Retinal pigment epithelial cell (primary cell): ENCODE measurements at regions not wholly inside any gene's neighbourhood (a gene's known extent, or its start where the extent isn't known, plus 50 kb on each side); places are given as distances from the start of the nearest gene placed in this dataset.
"Not testable (repeated sequence)": the region's sequence is repeated elsewhere in the genome, so short reads cannot be mapped to it uniquely, and the experiment has no call there.

Experiments used
- DNase-seq: peaks from one replicate; pipeline ENCODE4 v3.0.0-alpha.2; 2010; ENCODE audit warnings: low read depth
- H3K4me3 ChIP-seq: 2 replicates; pipeline ENCODE4 v1.5.1; 2011; ENCODE audit warnings: mild to moderate bottlenecking, low read length, control low read depth, moderate library complexity
- TF ChIP-seq, protein P1 (sequence below): conservative IDR thresholded peaks from 2 replicates; pipeline ENCODE4 v1.5.1; 2011; ENCODE audit warnings: low read depth, low read length, control low read depth, inconsistent platforms

DNA sequence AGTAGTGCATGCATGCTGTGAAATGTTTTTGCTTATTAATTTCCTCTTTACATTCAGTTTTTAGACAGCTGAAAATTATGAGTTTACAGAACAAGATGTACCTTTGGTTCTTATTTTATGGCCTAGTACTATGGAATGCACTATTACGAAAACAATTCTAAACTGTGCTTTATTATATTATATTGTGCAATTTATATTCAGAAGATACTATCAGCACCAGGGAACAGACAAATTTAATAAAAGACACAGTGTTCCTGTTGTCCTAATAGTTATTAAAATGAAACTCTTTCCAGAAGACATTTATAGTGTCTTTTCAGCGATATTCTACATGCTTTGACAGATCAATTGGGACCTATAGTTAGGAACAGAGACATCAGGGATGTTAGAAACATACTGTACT lies 427.3 kb downstream of the BTG1 start:
- H3K4me3 ChIP-seq = no peak overlapping the region
- TF ChIP-seq, protein P1, sequence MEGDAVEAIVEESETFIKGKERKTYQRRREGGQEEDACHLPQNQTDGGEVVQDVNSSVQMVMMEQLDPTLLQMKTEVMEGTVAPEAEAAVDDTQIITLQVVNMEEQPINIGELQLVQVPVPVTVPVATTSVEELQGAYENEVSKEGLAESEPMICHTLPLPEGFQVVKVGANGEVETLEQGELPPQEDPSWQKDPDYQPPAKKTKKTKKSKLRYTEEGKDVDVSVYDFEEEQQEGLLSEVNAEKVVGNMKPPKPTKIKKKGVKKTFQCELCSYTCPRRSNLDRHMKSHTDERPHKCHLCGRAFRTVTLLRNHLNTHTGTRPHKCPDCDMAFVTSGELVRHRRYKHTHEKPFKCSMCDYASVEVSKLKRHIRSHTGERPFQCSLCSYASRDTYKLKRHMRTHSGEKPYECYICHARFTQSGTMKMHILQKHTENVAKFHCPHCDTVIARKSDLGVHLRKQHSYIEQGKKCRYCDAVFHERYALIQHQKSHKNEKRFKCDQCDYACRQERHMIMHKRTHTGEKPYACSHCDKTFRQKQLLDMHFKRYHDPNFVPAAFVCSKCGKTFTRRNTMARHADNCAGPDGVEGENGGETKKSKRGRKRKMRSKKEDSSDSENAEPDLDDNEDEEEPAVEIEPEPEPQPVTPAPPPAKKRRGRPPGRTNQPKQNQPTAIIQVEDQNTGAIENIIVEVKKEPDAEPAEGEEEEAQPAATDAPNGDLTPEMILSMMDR = no peak

DNA sequence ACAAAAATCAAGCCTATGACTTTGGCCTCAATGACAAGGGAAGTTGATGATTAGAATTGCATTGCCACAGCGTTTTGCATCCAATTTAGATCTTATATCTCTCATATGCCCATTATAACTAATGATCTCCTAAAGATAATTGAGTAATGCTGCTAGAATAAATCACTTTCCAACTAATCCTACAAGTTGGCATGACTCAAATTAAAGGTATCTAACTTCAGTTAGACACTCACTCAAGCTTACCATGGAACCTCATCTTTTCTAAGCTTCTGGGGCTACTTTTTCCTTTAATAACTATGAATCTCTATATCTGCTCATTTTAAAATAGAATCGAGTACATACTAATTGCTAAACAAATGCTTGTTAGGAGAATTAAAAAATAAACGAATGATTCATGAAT lies 427.8 kb downstream of the BTG1 start:
- TF ChIP-seq, protein P1 = no peak
- no peak for DNase-seq

More for the DNA sequence above, 427.3 kb downstream of the BTG1 start:
- DNase-seq = no peak

DNA sequence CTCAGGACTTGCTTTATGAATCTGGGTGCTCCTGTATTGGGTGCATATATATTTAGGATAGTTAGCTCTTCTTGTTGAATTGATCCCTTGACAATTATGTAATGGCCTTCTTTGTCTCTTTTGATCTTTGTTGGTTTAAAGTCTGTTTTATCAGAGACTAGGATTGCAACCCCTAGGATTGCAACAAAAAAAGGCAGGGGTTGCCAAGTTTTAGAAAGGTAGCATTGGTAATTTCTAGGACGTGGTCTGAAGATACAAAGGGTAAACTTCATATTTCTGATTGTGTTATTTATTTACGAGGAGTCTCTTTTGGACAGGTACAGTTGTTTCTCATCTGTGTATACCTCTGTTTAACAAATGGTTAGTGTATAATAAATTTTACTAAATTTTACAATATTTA lies 433.7 kb downstream of the BTG1 start:
- DNase-seq, H3K4me3 ChIP-seq: not testable (repeated sequence)

More for the DNA sequence above, 427.8 kb downstream of the BTG1 start:
- H3K4me3 ChIP-seq = no peak overlapping the region

DNA sequence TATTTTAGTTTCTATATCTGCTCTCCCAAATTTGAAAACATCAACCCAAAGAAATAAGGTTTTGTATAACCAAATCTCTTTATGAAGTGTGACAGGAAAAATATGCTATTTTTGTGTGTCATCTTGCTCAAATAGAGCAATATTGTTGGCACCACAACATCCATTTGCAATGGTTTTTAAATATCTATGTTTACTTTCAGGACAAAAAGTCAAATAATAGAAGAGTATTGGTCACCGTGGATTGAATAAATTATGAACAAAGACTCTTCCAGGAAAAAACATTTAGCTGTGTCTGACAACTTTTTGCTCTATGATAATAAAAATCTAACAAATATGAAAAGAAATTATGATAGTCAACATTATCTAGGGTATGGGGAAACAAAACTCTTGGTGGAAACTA lies 439.2 kb downstream of the BTG1 start:
- DNase-seq = no peak
- no peak overlapping the region for H3K4me3 ChIP-seq
- TF ChIP-seq, protein P1 = no peak

DNA sequence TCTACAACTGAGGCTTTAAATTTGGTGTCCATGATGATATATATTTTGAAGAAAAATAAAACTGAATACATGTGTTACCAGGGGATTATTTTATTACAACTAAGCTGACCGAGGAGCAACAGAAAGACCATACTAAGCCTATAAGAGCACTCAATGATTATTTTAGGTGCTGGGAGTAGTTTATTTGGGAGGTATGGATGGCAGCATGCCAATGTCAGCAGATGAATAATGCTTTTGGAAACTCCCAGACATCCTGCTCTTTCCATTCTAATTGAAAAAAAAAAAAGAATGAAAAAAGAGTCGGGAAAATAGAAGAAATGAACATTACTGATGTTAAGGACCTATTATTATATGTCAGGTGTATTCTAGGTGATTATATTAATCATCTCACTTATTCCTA lies 441.2 kb downstream of the BTG1 start:
- TF ChIP-seq, protein P1 = no peak
- no peak overlapping the region for H3K4me3 ChIP-seq
- peak; percentile 20 for DNase-seq

DNA sequence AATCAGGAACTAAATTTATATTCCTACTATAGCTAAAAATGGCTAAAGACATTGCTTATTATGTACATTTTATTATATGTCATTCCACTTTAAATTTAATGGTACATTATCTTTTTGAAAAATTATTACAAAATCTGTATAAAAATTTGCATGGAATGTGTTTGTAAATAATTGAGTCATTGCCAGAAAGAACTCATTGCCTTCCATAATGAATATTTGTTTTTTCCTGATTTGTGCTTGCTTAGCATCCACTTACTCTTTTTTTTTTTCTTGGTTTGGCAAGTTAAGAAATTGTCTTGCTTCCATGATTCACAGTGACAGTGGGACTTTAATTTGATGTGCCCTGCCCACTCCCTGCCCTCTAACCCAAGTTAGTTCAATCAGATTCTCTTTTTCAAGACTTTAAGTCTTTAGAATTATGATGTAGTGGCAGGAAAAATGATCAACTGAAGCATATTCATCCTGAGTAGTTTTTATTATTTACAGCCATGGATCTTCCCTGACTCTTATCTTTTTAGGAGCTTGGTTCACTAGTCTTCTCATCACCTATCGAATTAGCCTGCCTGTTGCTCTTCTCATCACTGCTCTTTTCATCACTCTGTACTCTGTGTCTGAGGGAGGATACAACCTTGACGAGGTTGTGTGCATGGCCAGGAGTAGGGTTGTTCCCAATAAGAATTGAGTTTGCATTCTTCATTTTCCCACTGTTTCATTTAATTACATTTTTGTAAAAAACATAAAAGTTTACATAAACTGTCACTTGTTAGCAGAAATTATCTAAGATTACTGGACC lies 442.0 kb downstream of the BTG1 start:
- DNase-seq = no peak
- no peak overlapping the region for H3K4me3 ChIP-seq
- TF ChIP-seq, protein P1 = no peak

DNA sequence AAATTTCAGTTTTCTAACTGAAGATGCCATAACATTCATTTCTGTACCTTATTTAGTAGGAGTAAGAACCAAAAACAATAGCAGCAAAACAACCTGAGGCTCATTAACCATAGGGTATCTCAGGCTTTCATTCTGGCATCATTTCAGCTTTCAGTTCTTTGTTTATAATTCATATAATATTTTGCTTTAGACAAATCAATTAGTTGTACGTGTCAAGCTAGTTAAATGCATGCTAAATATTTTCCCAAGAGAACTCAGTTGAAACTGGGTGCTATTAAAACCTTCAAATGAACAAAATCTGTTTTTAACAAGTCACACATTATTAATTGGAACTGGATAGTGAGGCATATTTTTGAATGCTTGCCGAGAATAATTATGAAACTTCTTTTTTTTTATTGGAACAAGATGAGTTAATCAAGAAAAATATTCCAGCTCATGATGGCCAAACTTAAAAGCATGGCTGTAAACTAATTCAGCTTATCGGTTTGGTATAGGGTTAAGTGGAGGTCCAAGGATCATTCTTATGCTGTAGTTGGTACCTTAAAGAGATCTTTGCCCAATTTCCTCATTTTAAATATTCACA lies 442.7 kb downstream of the BTG1 start:
- TF ChIP-seq, protein P1 = no peak

More for the DNA sequence above, 442.7 kb downstream of the BTG1 start:
- no peak overlapping the region for H3K4me3 ChIP-seq
- DNase-seq = no peak
